K562 (cell line): ENCODE measurements at regions not wholly inside any gene's neighbourhood (a gene's known extent, or its start where the extent isn't known, plus 50 kb on each side); places are given as distances from the start of the nearest gene placed in this dataset.

ENCODE experiments used
- ATAC-seq: fragments of 200-7000 bp; cut with Tn5 transposase; 3 replicates; pipeline ENCODE4 v1.9.1; 2020; ENCODE audit warnings: moderate library complexity
- BruUV-seq: library from RNA; stranded (reverse); fragments of 400-500 nt; replicated peaks from 2 replicates; lab custom pipeline; 2021; lab: Mats Ljungman, UMichigan
- CTCF ChIA-PET: fragments of 300-600 bp; formaldehyde crosslinking; extraction: SDS; loops from one replicate; lab custom pipeline; 2021; ENCODE audit warnings: low intra/inter-chr PET ratio; lab: Yijun Ruan, JAX
- POLR2A ChIA-PET: fragments of 300-600, 350-650 bp; sonication (Branson Sonifier 250); formaldehyde crosslinking; extraction: SDS; loops from one replicate; lab custom pipeline; 2021; ENCODE audit warnings: antibody characterized with exemption, inconsistent platforms; lab: Yijun Ruan, JAX
- DNase-seq, 4 experiments: peaks; one replicate each; pipeline versions ENCODE4 v3.0.0 to v3.0.0-alpha.2; 2011 to 2018; ENCODE audit warnings: low spot score in 3 of 4, mixed read lengths in 3 of 4; ENCODE audit errors: extremely low read depth in 1 of 4
- FAIRE-seq: peaks from 2 replicates; lab custom pipeline; 2011; peaks lifted over from hg19 to GRCh38; lab: Jason Lieb, UNC
- H2AFZ ChIP-seq: 2 replicates; pipeline ENCODE4 v1.6.0; 2011; ENCODE audit warnings: low read depth, low read length, control low read depth, inconsistent platforms
- H3K27ac ChIP-seq: fragments of 200-600 bp; 3 replicates; pipeline ENCODE4 v1.8.0; 2011; ENCODE audit warnings: low read depth, mild to moderate bottlenecking, control low read depth, inconsistent platforms, low read length, moderate library complexity, mixed read lengths; ENCODE audit errors: extremely low read depth
- H3K27me3 ChIP-seq, 2 experiments: fragments of 300-600 bp in 1 of 2; 2 replicates in 1 of 2; 3 replicates in 1 of 2; pipeline versions ENCODE4 v1.6.0 to v1.8.0; 2011; ENCODE audit warnings: inconsistent platforms in 2 of 2, low read length in 2 of 2, mild to moderate bottlenecking in 1 of 2, mixed read lengths in 1 of 2, moderate library complexity in 1 of 2; ENCODE audit not compliant: control insufficient read depth in 2 of 2, insufficient read depth in 2 of 2
- H3K36me3 ChIP-seq: fragments of 300-600 bp; 3 replicates; pipeline ENCODE4 v1.8.0; 2011; ENCODE audit warnings: mild to moderate bottlenecking, low read length, inconsistent platforms; ENCODE audit not compliant: control insufficient read depth, insufficient read depth
- H3K4me1 ChIP-seq, 2 experiments: fragments of 200-600 bp in 1 of 2; replicated peaks in 1 of 2; 2 replicates in 1 of 2; 3 replicates in 1 of 2; pipeline versions ENCODE4 v1.5.1 to v1.8.0; 2011; ENCODE audit warnings: inconsistent platforms in 2 of 2, low read length in 2 of 2, mild to moderate bottlenecking in 1 of 2, mixed read lengths in 1 of 2, moderate library complexity in 1 of 2; ENCODE audit not compliant: control insufficient read depth in 2 of 2, insufficient read depth in 2 of 2
- H3K4me2 ChIP-seq: 2 replicates; pipeline ENCODE4 v1.6.1; 2011; ENCODE audit warnings: low read length, control low read depth, inconsistent platforms, mixed read lengths; ENCODE audit not compliant: insufficient read depth
- H3K4me3 ChIP-seq: fragments of 200-600 bp; sonication (generic), shearing (Covaris generic); 2 replicates; pipeline ENCODE4 v1.5.1; 2016; ENCODE audit warnings: control low read depth, inconsistent platforms
- H3K79me2 ChIP-seq: fragments of 200-600 bp; 3 replicates; pipeline ENCODE4 v1.8.0; 2011; ENCODE audit warnings: low read length, inconsistent platforms; ENCODE audit not compliant: control insufficient read depth, insufficient read depth
- H3K9ac ChIP-seq, 2 experiments: 2 replicates each; pipeline versions ENCODE4 v1.6.0 to v1.6.1; 2011; ENCODE audit warnings: low read depth in 2 of 2, low read length in 2 of 2, control low read depth in 1 of 2, inconsistent platforms in 1 of 2, mild to moderate bottlenecking in 1 of 2, mixed read lengths in 1 of 2; ENCODE audit not compliant: insufficient read depth in 1 of 2
- H3K9me1 ChIP-seq: one replicate; pipeline ENCODE4 v1.6.0; 2011; ENCODE audit warnings: inconsistent platforms, mild to moderate bottlenecking, low read length, moderate library complexity; ENCODE audit not compliant: control insufficient read depth, insufficient read depth
- H3K9me3 ChIP-seq: replicated peaks from 2 replicates; pipeline ENCODE4 v1.5.1; 2011; ENCODE audit warnings: low read depth, low read length, inconsistent platforms; ENCODE audit not compliant: control insufficient read depth, insufficient read depth
- H4K20me1 ChIP-seq: replicated peaks from 2 replicates; pipeline ENCODE4 v1.6.1; 2011; ENCODE audit warnings: low read length, inconsistent platforms, mixed read lengths; ENCODE audit not compliant: control insufficient read depth, insufficient read depth
- BDP1 ChIP-seq: IDR thresholded peaks from 3 replicates; pipeline ENCODE4 v1.6.1; 2011; ENCODE audit not compliant: insufficient read length, insufficient read depth
- CEBPZ ChIP-seq: fragments of 150-350 bp; IDR thresholded peaks from 2 replicates; pipeline ENCODE4 v1.6.1; 2014; ENCODE audit warnings: low read depth, mild to moderate bottlenecking, low read length, borderline replicate concordance
- MYBL2 ChIP-seq, 2 experiments: fragments of 450-650 bp in 1 of 2; sonication (generic) in 1 of 2; formaldehyde crosslinking in 1 of 2; IDR thresholded peaks; 2 replicates each; pipeline versions ENCODE4 v1.6.1 to v1.8.1; 2017 to 2022; ENCODE audit warnings: borderline replicate concordance in 1 of 2, inconsistent platforms in 1 of 2, low read depth in 1 of 2, mild to moderate bottlenecking in 1 of 2, missing genetic modification reagents in 1 of 2, moderate library complexity in 1 of 2
- NUFIP1 ChIP-seq: fragments of 450-650 bp; IDR thresholded peaks from 2 replicates; pipeline ENCODE4 v1.6.1; 2018; ENCODE audit not compliant: partially characterized antibody
- POLR2AphosphoS2 ChIP-seq: IDR thresholded peaks from 2 replicates; pipeline ENCODE4 v1.6.1; 2012; ENCODE audit warnings: low read length, improper control_type of control experiment
- SRF ChIP-seq, 2 experiments: fragments of 250-450, 450-650 bp in 1 of 2; sonication (Bioruptor Pico) in 1 of 2; sonication (generic) in 1 of 2; formaldehyde crosslinking; IDR thresholded peaks; 2 replicates each; pipeline versions ENCODE4 v1.5.0 to v1.5.1; 2020 to 2022; ENCODE audit warnings: mild to moderate bottlenecking in 1 of 2, missing genetic modification reagents in 1 of 2
- WGBS: fragments of 100-300 bp; shearing (Covaris generic); methylation state at CpG from one replicate; pipeline ENCODE4 v1.1.6; 2016; ENCODE audit warnings: low coverage, mixed read lengths; ENCODE audit not compliant: insufficient coverage; ENCODE audit errors: missing lambda C conversion rate; 5-methylcytosine and 5-hydroxymethylcytosine counted together
- in situ Hi-C: fragments of 300-500 bp; cut with MboI; formaldehyde crosslinking; loops from 4 replicates; pipeline ENCODE4 v1.15.0; 2018; ENCODE audit warnings: inconsistent platforms, mixed read lengths
- intact Hi-C: fragments of 100-400 bp; cut with micrococcal nuclease; formaldehyde crosslinking; loops from 2 replicates; pipeline ENCODE4 v1.14.2; 2022

GRCh38 chr18:25799231-25799630, 291.2 kb downstream of the SS18 start:
- H3K9ac ChIP-seq = no peak overlapping the region
- H3K36me3 ChIP-seq = no peaks in the 10 kb centered on the region
- no peaks in the 10 kb centered on the region for H3K4me1 ChIP-seq
- intact Hi-C loops = no loop called here
- ChIA-PET CTCF (interaction anchor here (1.1 kb wide), 1 partner anchor 21 kb away, joined by 3 read pairs; no protein-coding TSS in a partner anchor), POLR2A (no interaction called here)
- no peaks in the 10 kb centered on the region for H4K20me1 ChIP-seq
- no peak overlapping the region for H2AFZ ChIP-seq
- DNase-seq (no peak), FAIRE-seq (no peak), ATAC-seq (no peak)
- no peak overlapping the region for H3K27ac ChIP-seq
- BruUV-seq = no TSS peak
- H3K9me1 ChIP-seq = no peaks in the 10 kb centered on the region
- no peaks in the 10 kb centered on the region for H3K79me2 ChIP-seq
- no peak for TF ChIP-seq SRF (CRISPR knock-in tag; IDR thresholded peaks at IDR 0.05)
- TF ChIP-seq BDP1 = no peak
- no peak for TF ChIP-seq CEBPZ
- no peak for TF ChIP-seq POLR2AphosphoS2
- TF ChIP-seq NUFIP1 = no peak
- TF ChIP-seq MYBL2 (IDR thresholded peaks at IDR 0.05; ENCODE audit: low read depth) = no peak
- no peak for TF ChIP-seq MYBL2 (CRISPR knock-in tag; IDR thresholded peaks at IDR 0.05; ENCODE audit: borderline replicate concordance)
- H3K9me3 ChIP-seq = 0 out of 2 replicates have a peak, but pooled peaks cover 1% of the 10 kb centered on the region
- in situ Hi-C loops = no loop called here
- no peaks in the 10 kb centered on the region for H3K27me3 ChIP-seq
- H3K4me2 ChIP-seq = no peak overlapping the region
- no peak overlapping the region for H3K4me3 ChIP-seq
- 1% methylated on average over 3 of the region's 3 CpGs for WGBS
